A673 (cell line): ENCODE measurements at regions not wholly inside any gene's neighbourhood (a gene's known extent, or its start where the extent isn't known, plus 50 kb on each side); places are given as distances from the start of the nearest gene placed in this dataset.

ENCODE experiments used
- CTCF ChIP-seq: fragments of 300-800, 200-600 bp; sonication (generic); conservative IDR thresholded peaks from 2 replicates; pipeline ENCODE4 v1.5.1; 2017; ENCODE audit warnings: low read depth, mild to moderate bottlenecking, antibody characterized with exemption, low read length, moderate library complexity, mixed read lengths
- EZH2 ChIP-seq: fragments of 200-600 bp; sonication (generic); IDR thresholded peaks from 2 replicates; pipeline ENCODE4 v1.6.1; 2017; ENCODE audit warnings: borderline replicate concordance, low read depth, mild to moderate bottlenecking, mixed read lengths, antibody characterized with exemption, low read length; ENCODE audit not compliant: poor library complexity, severe bottlenecking

- TF ChIP-seq CTCF (no peak), EZH2 (no peak)
These were observed 423.8 kb downstream of the IRS2 start for GRCh38 chr13:109362616-109363015.
